ENCODE measurements at regions not wholly inside any gene's neighbourhood (a gene's known extent, or its start where the extent isn't known, plus 50 kb on each side); places are given as distances from the start of the nearest gene placed in this dataset.

DNA sequence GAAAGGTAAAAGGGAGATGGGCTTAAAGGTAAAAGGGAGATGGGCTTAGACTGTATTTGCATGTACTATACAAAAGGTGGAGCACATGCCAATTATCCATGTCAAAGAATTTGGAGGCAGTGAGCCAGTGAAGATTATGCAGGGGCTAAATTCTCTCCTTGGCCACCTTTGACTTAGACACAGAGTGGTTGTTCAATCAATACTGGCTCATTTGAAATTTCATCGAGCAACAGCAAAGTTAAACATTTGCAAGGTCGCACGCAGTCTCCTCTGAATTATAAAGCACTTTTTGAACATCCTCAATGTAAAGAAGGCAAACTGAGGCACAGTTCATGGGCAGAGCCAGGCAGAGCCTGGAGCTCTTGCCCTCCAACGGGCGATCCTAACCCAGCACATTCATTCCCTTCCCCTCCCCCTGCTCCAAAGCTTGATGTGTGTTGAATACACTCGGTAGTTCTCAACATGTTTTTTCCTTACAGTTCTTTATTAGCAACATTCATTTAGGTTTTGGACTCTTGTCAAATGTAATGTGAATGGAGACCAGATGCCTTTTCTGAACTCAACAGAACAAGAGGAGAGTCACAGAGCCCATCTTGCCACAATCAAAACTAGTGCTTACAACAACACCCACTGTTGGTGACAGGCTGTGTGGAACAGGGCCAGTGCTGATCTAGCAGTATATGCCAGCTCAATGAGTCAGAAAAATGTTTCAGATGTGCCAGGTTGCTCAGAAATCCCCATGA is 169.7 kb upstream of the G2E3 start:
- Histone ChIP-seq H4K20me1 (ENCODE audit: insufficient read depth) (no peaks in the 10 kb centered on the region), H3K9me3 (no peaks in the 10 kb centered on the region), H3K4me3 (ENCODE audit: low read depth in 2 of 2, low read length in 1 of 2) (no peak overlapping the region), H3K79me2 (ENCODE audit: insufficient read depth) (no peaks in the 10 kb centered on the region), H3K9me2 (no peaks in the 10 kb centered on the region), H3K27ac (ENCODE audit: low read depth in 2 of 2, low read length in 1 of 2) (no peak overlapping the region), H3K27me3 (ENCODE audit: insufficient read depth) (peaks cover 3% of the 10 kb centered on the region; the same call in 1 of the 2 replicates), H3K4me1 (ENCODE audit: control insufficient read depth in 1 of 2, insufficient read depth in 2 of 2, low read depth in 1 of 2, low read length in 1 of 2) (no peaks in the 10 kb centered on the region), H3K9ac (no peak overlapping the region), H2AFZ (ENCODE audit: low read depth) (no peak overlapping the region), H3K36me3 (replicated peaks in 1 of 2; ENCODE audit: control insufficient read depth in 1 of 2, insufficient read depth in 2 of 2, low read length in 1 of 2) (no peaks in the 10 kb centered on the region), H3F3A (replicated peaks; ENCODE audit: insufficient read depth) (no peaks in the 10 kb centered on the region), H3K4me2 (no peak overlapping the region)
- no peak for TF ChIP-seq CHD2 (IDR thresholded peaks at IDR 0.05; ENCODE audit: low read length, partially characterized antibody)
- no peak for TF ChIP-seq MEF2A (IDR thresholded peaks at IDR 0.05; ENCODE audit: borderline replicate concordance, low read depth)
- no peak for TF ChIP-seq RAD21 (IDR thresholded peaks at IDR 0.05; ENCODE audit: low read length)
- TF ChIP-seq, protein P1, sequence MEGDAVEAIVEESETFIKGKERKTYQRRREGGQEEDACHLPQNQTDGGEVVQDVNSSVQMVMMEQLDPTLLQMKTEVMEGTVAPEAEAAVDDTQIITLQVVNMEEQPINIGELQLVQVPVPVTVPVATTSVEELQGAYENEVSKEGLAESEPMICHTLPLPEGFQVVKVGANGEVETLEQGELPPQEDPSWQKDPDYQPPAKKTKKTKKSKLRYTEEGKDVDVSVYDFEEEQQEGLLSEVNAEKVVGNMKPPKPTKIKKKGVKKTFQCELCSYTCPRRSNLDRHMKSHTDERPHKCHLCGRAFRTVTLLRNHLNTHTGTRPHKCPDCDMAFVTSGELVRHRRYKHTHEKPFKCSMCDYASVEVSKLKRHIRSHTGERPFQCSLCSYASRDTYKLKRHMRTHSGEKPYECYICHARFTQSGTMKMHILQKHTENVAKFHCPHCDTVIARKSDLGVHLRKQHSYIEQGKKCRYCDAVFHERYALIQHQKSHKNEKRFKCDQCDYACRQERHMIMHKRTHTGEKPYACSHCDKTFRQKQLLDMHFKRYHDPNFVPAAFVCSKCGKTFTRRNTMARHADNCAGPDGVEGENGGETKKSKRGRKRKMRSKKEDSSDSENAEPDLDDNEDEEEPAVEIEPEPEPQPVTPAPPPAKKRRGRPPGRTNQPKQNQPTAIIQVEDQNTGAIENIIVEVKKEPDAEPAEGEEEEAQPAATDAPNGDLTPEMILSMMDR (IDR thresholded peaks at IDR 0.05) = no peak
- TF ChIP-seq TAF1 (IDR thresholded peaks at IDR 0.05; ENCODE audit: borderline replicate concordance, low read depth, low read length) = no peak
- no peak for TF ChIP-seq YY1 (IDR thresholded peaks at IDR 0.05; ENCODE audit: low read depth)
- no peak for TF ChIP-seq FOXJ3 (CRISPR knock-in tag; IDR thresholded peaks at IDR 0.05)
- TF ChIP-seq SIN3A (IDR thresholded peaks at IDR 0.05; ENCODE audit: borderline replicate concordance, low read depth, low read length) = no peak
- no peak for TF ChIP-seq FOXM1 (IDR thresholded peaks at IDR 0.05; ENCODE audit: low read depth)
- no peak for TF ChIP-seq RXRA (IDR thresholded peaks at IDR 0.05; ENCODE audit: borderline replicate concordance, low read depth)
- no peak for TF ChIP-seq FOSL2 (IDR thresholded peaks at IDR 0.05; ENCODE audit: borderline replicate concordance, low read depth)
- no peak for TF ChIP-seq JUND (IDR thresholded peaks at IDR 0.05)
- no peak for DNase-seq
- POLR2A ChIA-PET = no interaction called here
- WGBS (ENCODE audit: low lambda C conversion rate) = 17% methylated on average over 5 of the region's 6 CpGs
- CTCF ChIA-PET = interaction anchor here (0.6 kb wide), 1 partner anchor 681 kb away, joined by 3 read pairs; no protein-coding TSS in a partner anchor

DNA sequence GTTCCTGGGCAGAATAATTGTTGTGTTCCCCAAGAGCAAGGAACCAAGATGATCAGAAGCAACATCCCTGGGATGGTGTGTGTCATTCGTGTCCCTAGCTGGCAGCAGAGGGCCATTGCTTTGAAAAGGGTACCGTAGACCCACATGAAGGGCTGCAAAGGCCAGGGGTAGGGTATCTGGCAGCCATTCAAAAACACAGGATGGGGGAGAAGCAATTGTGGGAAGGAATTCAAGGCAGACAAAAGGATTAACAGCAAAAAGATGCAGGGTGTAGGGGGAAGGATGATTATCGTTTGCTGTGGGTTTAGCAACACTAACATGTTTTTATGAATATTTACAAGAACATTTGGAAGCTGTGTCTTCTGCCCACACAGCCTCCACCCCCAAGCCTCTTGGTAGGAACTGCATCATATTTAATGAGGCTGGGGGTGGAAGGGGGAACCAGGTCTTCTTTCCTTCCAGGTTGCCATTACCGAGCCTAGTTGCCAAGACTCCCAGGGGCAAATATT is 169.0 kb upstream of the G2E3 start:
- CTCF ChIA-PET = no interaction called here

More for the DNA sequence above, 169.0 kb upstream of the G2E3 start:
- H4K20me1 ChIP-seq (ENCODE audit: insufficient read depth) = no peaks in the 10 kb centered on the region
- POLR2A ChIA-PET = no interaction called here
- H3K9ac ChIP-seq = no peak overlapping the region
- no peaks in the 10 kb centered on the region for H3F3A ChIP-seq (replicated peaks; ENCODE audit: insufficient read depth)
- no peak overlapping the region for H3K4me2 ChIP-seq
- 9% methylated on average over 4 of the region's 4 CpGs for WGBS (ENCODE audit: low lambda C conversion rate)
- H3K4me1 ChIP-seq (ENCODE audit: control insufficient read depth in 1 of 2, insufficient read depth in 2 of 2, low read depth in 1 of 2, low read length in 1 of 2) = no peaks in the 10 kb centered on the region
- H3K4me3 ChIP-seq (ENCODE audit: low read depth in 2 of 2, low read length in 1 of 2) = no peak overlapping the region
- H3K79me2 ChIP-seq (ENCODE audit: insufficient read depth) = no peaks in the 10 kb centered on the region
- TF ChIP-seq, protein P2, sequence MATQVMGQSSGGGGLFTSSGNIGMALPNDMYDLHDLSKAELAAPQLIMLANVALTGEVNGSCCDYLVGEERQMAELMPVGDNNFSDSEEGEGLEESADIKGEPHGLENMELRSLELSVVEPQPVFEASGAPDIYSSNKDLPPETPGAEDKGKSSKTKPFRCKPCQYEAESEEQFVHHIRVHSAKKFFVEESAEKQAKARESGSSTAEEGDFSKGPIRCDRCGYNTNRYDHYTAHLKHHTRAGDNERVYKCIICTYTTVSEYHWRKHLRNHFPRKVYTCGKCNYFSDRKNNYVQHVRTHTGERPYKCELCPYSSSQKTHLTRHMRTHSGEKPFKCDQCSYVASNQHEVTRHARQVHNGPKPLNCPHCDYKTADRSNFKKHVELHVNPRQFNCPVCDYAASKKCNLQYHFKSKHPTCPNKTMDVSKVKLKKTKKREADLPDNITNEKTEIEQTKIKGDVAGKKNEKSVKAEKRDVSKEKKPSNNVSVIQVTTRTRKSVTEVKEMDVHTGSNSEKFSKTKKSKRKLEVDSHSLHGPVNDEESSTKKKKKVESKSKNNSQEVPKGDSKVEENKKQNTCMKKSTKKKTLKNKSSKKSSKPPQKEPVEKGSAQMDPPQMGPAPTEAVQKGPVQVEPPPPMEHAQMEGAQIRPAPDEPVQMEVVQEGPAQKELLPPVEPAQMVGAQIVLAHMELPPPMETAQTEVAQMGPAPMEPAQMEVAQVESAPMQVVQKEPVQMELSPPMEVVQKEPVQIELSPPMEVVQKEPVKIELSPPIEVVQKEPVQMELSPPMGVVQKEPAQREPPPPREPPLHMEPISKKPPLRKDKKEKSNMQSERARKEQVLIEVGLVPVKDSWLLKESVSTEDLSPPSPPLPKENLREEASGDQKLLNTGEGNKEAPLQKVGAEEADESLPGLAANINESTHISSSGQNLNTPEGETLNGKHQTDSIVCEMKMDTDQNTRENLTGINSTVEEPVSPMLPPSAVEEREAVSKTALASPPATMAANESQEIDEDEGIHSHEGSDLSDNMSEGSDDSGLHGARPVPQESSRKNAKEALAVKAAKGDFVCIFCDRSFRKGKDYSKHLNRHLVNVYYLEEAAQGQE (IDR thresholded peaks at IDR 0.05; ENCODE audit: low read depth, low read length) = no peak
- TF ChIP-seq, protein P3, sequence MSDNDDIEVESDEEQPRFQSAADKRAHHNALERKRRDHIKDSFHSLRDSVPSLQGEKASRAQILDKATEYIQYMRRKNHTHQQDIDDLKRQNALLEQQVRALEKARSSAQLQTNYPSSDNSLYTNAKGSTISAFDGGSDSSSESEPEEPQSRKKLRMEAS (IDR thresholded peaks at IDR 0.05; ENCODE audit: low read depth) = no peak
- TF ChIP-seq RAD21 (IDR thresholded peaks at IDR 0.05; ENCODE audit: low read length) (no peak), EZH2phosphoT487 (IDR thresholded peaks at IDR 0.05; ENCODE audit: borderline replicate concordance, low read depth) (no peak), EP300 (IDR thresholded peaks at IDR 0.05; ENCODE audit: borderline replicate concordance in 1 of 2, low read depth in 1 of 2, low read length in 1 of 2) (no peak), POLR2AphosphoS5 (IDR thresholded peaks at IDR 0.05; ENCODE audit: low read depth, low read length) (no peak), FOSL2 (IDR thresholded peaks at IDR 0.05; ENCODE audit: borderline replicate concordance, low read depth) (no peak), NFIC (IDR thresholded peaks at IDR 0.05; ENCODE audit: borderline replicate concordance) (no peak), RCOR1 (IDR thresholded peaks at IDR 0.05; ENCODE audit: low read length) (no peak)
- H3K9me3 ChIP-seq = no peaks in the 10 kb centered on the region
- no peaks in the 10 kb centered on the region for H3K36me3 ChIP-seq (replicated peaks in 1 of 2; ENCODE audit: control insufficient read depth in 1 of 2, insufficient read depth in 2 of 2, low read length in 1 of 2)
- H3K27ac ChIP-seq (ENCODE audit: low read depth in 2 of 2, low read length in 1 of 2) = no peak overlapping the region
- no peak overlapping the region for H2AFZ ChIP-seq (ENCODE audit: low read depth)
- H3K27me3 ChIP-seq (ENCODE audit: insufficient read depth) = peaks cover 3% of the 10 kb centered on the region; the same call in 1 of the 2 replicates
- H3K9me2 ChIP-seq = no peaks in the 10 kb centered on the region
- no peak for DNase-seq

Measured in SK-N-SH (cell line).